GM12878 (cell line): ENCODE measurements at regions not wholly inside any gene's neighbourhood (a gene's known extent, or its start where the extent isn't known, plus 50 kb on each side); places are given as distances from the start of the nearest gene placed in this dataset.

Source experiments
- ATAC-seq: fragments of 200-7000 bp; cut with Tn5 transposase; 3 replicates; pipeline ENCODE4 v1.9.1; 2020; ENCODE audit warnings: mild to moderate bottlenecking, moderate library complexity
- BruUV-seq: library from RNA; stranded (reverse); fragments of 400-500 nt; replicated peaks from 2 replicates; lab custom pipeline; 2021; lab: Mats Ljungman, UMichigan
- CTCF ChIA-PET: fragments of 300-600 bp; sonication (Branson Sonifier 250); formaldehyde crosslinking; extraction: SDS; loops from one replicate; lab custom pipeline; 2021; ENCODE audit warnings: inconsistent platforms; lab: Yijun Ruan, JAX
- POLR2A ChIA-PET: fragments of 350-600 bp; formaldehyde crosslinking; extraction: SDS; loops from one replicate; lab custom pipeline; 2021; ENCODE audit warnings: inconsistent platforms; lab: Charles Lee
- RAD21 ChIA-PET: fragments of 300-600 bp; sonication (Branson Sonifier 250); formaldehyde crosslinking; loops from one replicate; lab custom pipeline; 2023; ENCODE audit warnings: antibody characterized with exemption; ENCODE audit not compliant: unreplicated experiment; lab: Charles Lee
- SMC1A ChIA-PET: fragments of 300-600 bp; sonication (Branson Sonifier 250); formaldehyde crosslinking; loops from one replicate; lab custom pipeline; 2023; ENCODE audit not compliant: unreplicated experiment, uncharacterized antibody; lab: Charles Lee
- DNase-seq: peaks from one replicate; pipeline ENCODE4 v3.0.0-alpha.2; 2011; ENCODE audit warnings: low read depth, low spot score
- FAIRE-seq: peaks from 3 replicates; lab custom pipeline; 2011; peaks lifted over from hg19 to GRCh38; lab: Jason Lieb, UNC
- H2AFZ ChIP-seq: 2 replicates; pipeline ENCODE4 v1.6.0; 2011; ENCODE audit warnings: low read depth, low read length, control low read depth; ENCODE audit not compliant: control insufficient read depth
- H3K27ac ChIP-seq: 2 replicates; pipeline ENCODE4 v1.5.1; 2011; ENCODE audit warnings: control low read depth; ENCODE audit not compliant: control insufficient read depth, insufficient read depth
- H3K27me3 ChIP-seq, 2 experiments: replicated peaks in 1 of 2; 2 replicates each; pipeline versions ENCODE4 v1.6.0 to v1.6.1; 2011; ENCODE audit warnings: low read length in 1 of 2; ENCODE audit not compliant: control insufficient read depth in 2 of 2, insufficient read depth in 2 of 2
- H3K36me3 ChIP-seq, 2 experiments: 2 replicates each; pipeline ENCODE4 v1.5.1; 2011; ENCODE audit warnings: low read length in 1 of 2; ENCODE audit not compliant: control insufficient read depth in 2 of 2, insufficient read depth in 2 of 2
- H3K4me1 ChIP-seq: 2 replicates; pipeline ENCODE4 v1.6.1; 2011; ENCODE audit warnings: mild to moderate bottlenecking, low read length, moderate library complexity, mixed read lengths; ENCODE audit not compliant: control insufficient read depth, insufficient read depth
- H3K4me2 ChIP-seq: 2 replicates; pipeline ENCODE4 v1.6.0; 2011; ENCODE audit warnings: control low read depth; ENCODE audit not compliant: control insufficient read depth, insufficient read depth
- H3K4me3 ChIP-seq: fragments of 200-600 bp; sonication (generic); 2 replicates; pipeline ENCODE4 v1.5.1; 2016
- H3K79me2 ChIP-seq: 2 replicates; pipeline ENCODE4 v1.6.0; 2011; ENCODE audit warnings: low read length; ENCODE audit not compliant: control insufficient read depth, insufficient read depth
- H3K9ac ChIP-seq: 2 replicates; pipeline ENCODE4 v1.8.0; 2011; ENCODE audit warnings: low read length, control low read depth, mixed read lengths; ENCODE audit not compliant: control insufficient read depth, insufficient read depth
- H3K9me3 ChIP-seq: replicated peaks from 3 replicates; pipeline ENCODE4 v1.5.1; 2011; ENCODE audit warnings: mild to moderate bottlenecking, low read length; ENCODE audit not compliant: control insufficient read depth, insufficient read depth
- H4K20me1 ChIP-seq: 2 replicates; pipeline ENCODE4 v1.6.0; 2011; ENCODE audit not compliant: control insufficient read depth, insufficient read depth
- BCL11A ChIP-seq: IDR thresholded peaks from 2 replicates; pipeline ENCODE4 v1.6.1; 2011; ENCODE audit warnings: low read depth, low read length
- CHD2 ChIP-seq: IDR thresholded peaks from 2 replicates; pipeline ENCODE4 v1.6.1; 2011; ENCODE audit warnings: low read depth, low read length, improper control_type of control experiment, borderline replicate concordance
- EP300 ChIP-seq, 2 experiments: fragments of 150-350 bp in 1 of 2; IDR thresholded peaks; 2 replicates each; pipeline ENCODE4 v1.6.1; 2011 to 2012; ENCODE audit warnings: low read depth in 2 of 2, low read length in 2 of 2, borderline replicate concordance in 1 of 2, improper control_type of control experiment in 1 of 2, inconsistent platforms in 1 of 2; ENCODE audit not compliant: control insufficient read depth in 1 of 2
- EZH2 ChIP-seq: IDR thresholded peaks from 2 replicates; pipeline ENCODE4 v1.6.1; 2012; ENCODE audit warnings: low read depth, mild to moderate bottlenecking, control low read depth, inconsistent platforms, low read length, borderline replicate concordance; ENCODE audit not compliant: control insufficient read depth
- HDAC6 ChIP-seq: fragments of 200-600 bp; sonication (generic); IDR thresholded peaks from one replicate; pipeline ENCODE4 v1.8.0; 2017; ENCODE audit warnings: antibody characterized with exemption; ENCODE audit not compliant: unreplicated experiment
- IKZF2 ChIP-seq, 2 experiments: fragments of 450-650 bp; IDR thresholded peaks; 2 replicates each; pipeline ENCODE4 v1.6.1; 2017; ENCODE audit warnings: mild to moderate bottlenecking in 2 of 2, moderate library complexity in 2 of 2
- LARP7 ChIP-seq: fragments of 450-650 bp; IDR thresholded peaks from 2 replicates; pipeline ENCODE4 v1.6.1; 2017; ENCODE audit warnings: mild to moderate bottlenecking
- MEF2A ChIP-seq: IDR thresholded peaks from 2 replicates; pipeline ENCODE4 v1.6.1; 2011; ENCODE audit warnings: low read depth, mild to moderate bottlenecking, low read length, moderate library complexity; ENCODE audit not compliant: insufficient read depth
- MTA3 ChIP-seq: IDR thresholded peaks from 2 replicates; pipeline ENCODE4 v1.6.1; 2012; ENCODE audit warnings: low read length, inconsistent platforms, borderline replicate concordance
- NFYA ChIP-seq: IDR thresholded peaks from 2 replicates; pipeline ENCODE4 v1.6.1; 2011; ENCODE audit warnings: low read depth, mild to moderate bottlenecking, low read length, improper control_type of control experiment, borderline replicate concordance
- POLR2AphosphoS5 ChIP-seq: IDR thresholded peaks from 2 replicates; pipeline ENCODE4 v1.6.1; 2011; ENCODE audit warnings: mild to moderate bottlenecking, low read length, inconsistent platforms
- RAD21 ChIP-seq: IDR thresholded peaks from 2 replicates; pipeline ENCODE4 v1.6.1; 2011; ENCODE audit warnings: mild to moderate bottlenecking, low read depth, low read length, moderate library complexity; ENCODE audit not compliant: insufficient read depth
- RBBP5 ChIP-seq: fragments of 200-600 bp; sonication (generic); conservative IDR thresholded peaks from 2 replicates; pipeline ENCODE4 v1.6.1; 2016
- RELA ChIP-seq: fragments of 450-650 bp; IDR thresholded peaks from 2 replicates; pipeline ENCODE4 v1.8.0; 2014; ENCODE audit warnings: borderline replicate concordance; ENCODE audit not compliant: partially characterized antibody
- RUNX3 ChIP-seq: IDR thresholded peaks from 2 replicates; pipeline ENCODE4 v1.6.1; 2012; ENCODE audit warnings: low read length, inconsistent platforms
- SIN3A ChIP-seq: IDR thresholded peaks from 2 replicates; pipeline ENCODE4 v1.6.1; 2012; ENCODE audit warnings: low read depth, low read length, improper control_type of control experiment
- SREBF1 ChIP-seq: IDR thresholded peaks from 2 replicates; pipeline ENCODE4 v1.6.1; 2012; ENCODE audit warnings: mild to moderate bottlenecking, low read length
- TCF7 ChIP-seq: IDR thresholded peaks from 2 replicates; pipeline ENCODE4 v1.6.1; 2014; ENCODE audit warnings: antibody characterized with exemption, borderline replicate concordance
- WGBS: methylation state at CpG from one replicate; pipeline ENCODE4 v1.1.6; 2016; ENCODE audit warnings: low lambda C conversion rate; ENCODE audit not compliant: insufficient replicate concordance, insufficient coverage; ENCODE audit errors: missing lambda C conversion rate; 5-methylcytosine and 5-hydroxymethylcytosine counted together
- in situ Hi-C: fragments of 300-500 bp; cut with MboI; formaldehyde crosslinking; loops from 9 replicates; pipeline ENCODE4 v1.14.3; 2018; ENCODE audit warnings: mixed read lengths
- intact Hi-C: fragments of 100-400 bp; cut with micrococcal nuclease; formaldehyde crosslinking; loops from one replicate; pipeline ENCODE4 v1.14.2; 2022; ENCODE audit not compliant: unreplicated experiment

GRCh38 chr12:114765960-114766691 is 82.2 kb upstream of the TBX3 start:
- intact Hi-C loops: no loop called here

GRCh38 chr12:114764510-114764909 is 80.5 kb upstream of the TBX3 start:
- TF ChIP-seq CHD2 (no peak), EP300 (IDR thresholded peaks at IDR 0.05; ENCODE audit: borderline replicate concordance in 1 of 2, control insufficient read depth in 1 of 2, low read depth in 2 of 2, low read length in 2 of 2) (no peak), HDAC6 (no peak), SREBF1 (no peak), RELA (no peak), RUNX3 (no peak), NFYA (no peak), TCF7 (no peak), IKZF2 (IDR thresholded peaks at IDR 0.05) (no peak), RBBP5 (no peak)
- no peak overlapping the region for H3K4me3 ChIP-seq
- CTCF ChIA-PET: interaction anchor here (0.5 kb wide), 1 partner anchor 388 kb away, joined by 3 read pairs; no protein-coding TSS in a partner anchor
- RAD21 ChIA-PET: no interaction called here
- no peak for ATAC-seq
- WGBS: 39% methylated on average over 6 of the region's 6 CpGs
- no peaks in the 10 kb centered on the region for H3K36me3 ChIP-seq
- no peaks in the 10 kb centered on the region for H3K27me3 ChIP-seq
- no peak overlapping the region for H3K4me2 ChIP-seq
- intact Hi-C loops: no loop called here
- BruUV-seq: no TSS peak
- H3K79me2 ChIP-seq: no peaks in the 10 kb centered on the region
- no peaks in the 10 kb centered on the region for H3K9me3 ChIP-seq
- H2AFZ ChIP-seq: no peak overlapping the region
- H3K9ac ChIP-seq: no peak overlapping the region
- no peaks in the 10 kb centered on the region for H3K4me1 ChIP-seq
- no peak overlapping the region for H3K27ac ChIP-seq
- in situ Hi-C loops: no loop called here
- POLR2A ChIA-PET: no interaction called here
- DNase-seq: no peak
- H4K20me1 ChIP-seq: no peaks in the 10 kb centered on the region
- no peak for FAIRE-seq
- SMC1A ChIA-PET: no interaction called here

More at GRCh38 chr12:114765960-114766691, 82.2 kb upstream of the TBX3 start:
- no TSS peak for BruUV-seq
- Histone ChIP-seq H4K20me1 (no peaks in the 10 kb centered on the region), H3K27me3 (no peaks in the 10 kb centered on the region), H3K4me2 (no peak overlapping the region), H3K4me1 (no peaks in the 10 kb centered on the region), H3K9me3 (no peaks in the 10 kb centered on the region), H3K9ac (no peak overlapping the region), H3K79me2 (no peaks in the 10 kb centered on the region), H3K36me3 (no peaks in the 10 kb centered on the region), H3K4me3 (no peak overlapping the region), H3K27ac (no peak overlapping the region)
- WGBS: 23% methylated on average over 8 of the region's 11 CpGs
- DNase-seq (no peak), ATAC-seq (no peak), FAIRE-seq (no peak)
- in situ Hi-C loops: no loop called here
- ChIA-PET CTCF (no interaction called here), SMC1A (no interaction called here), POLR2A (no interaction called here), RAD21 (no interaction called here)
- TF ChIP-seq MTA3 (no peak), EZH2 (no peak), BCL11A (no peak), POLR2AphosphoS5 (no peak), SIN3A (no peak), MEF2A (no peak), LARP7 (no peak), RAD21 (no peak), CHD2 (no peak)
- TF ChIP-seq, all 136 proteins: peak for 0
- H2AFZ ChIP-seq: no peak overlapping the region
